SIG-M5 (cell line): ENCODE measurements at regions not wholly inside any gene's neighbourhood (a gene's known extent, or its start where the extent isn't known, plus 50 kb on each side); places are given as distances from the start of the nearest gene placed in this dataset.
A peak's percentile ranks its signal among the peaks of the same experiment; 100 is the strongest.
"Not testable (repeated sequence)": the region's sequence is repeated elsewhere in the genome, so short reads cannot be mapped to it uniquely, and the experiment has no call there.

ENCODE experiments used
- DNase-seq: peaks from one replicate; lab custom pipeline; 2025; lab: John Stamatoyannopoulos, UW

- no peak for DNase-seq
These were observed 278.3 kb downstream of the RAP2B start for GRCh38 chr3:153440311-153440710.

- DNase-seq: no peak
These were observed 280.4 kb downstream of the RAP2B start for GRCh38 chr3:153442386-153442785.

GRCh38 chr3:153442799-153443487 lies 280.9 kb downstream of the RAP2B start:
- no peak for DNase-seq

- no peak for DNase-seq
These were observed 281.9 kb downstream of the RAP2B start for GRCh38 chr3:153443961-153444360.

- DNase-seq: no peak
These were observed 283.8 kb downstream of the RAP2B start for GRCh38 chr3:153445817-153446216.

- no peak for DNase-seq
These were observed 286.3 kb downstream of the RAP2B start for GRCh38 chr3:153448151-153448829.

GRCh38 chr3:153456833-153457545 lies 295.0 kb downstream of the RAP2B start:
- no peak for DNase-seq

- no peak for DNase-seq
These were observed 296.9 kb downstream of the RAP2B start for GRCh38 chr3:153458881-153459280.

GRCh38 chr3:153462545-153462944 lies 300.5 kb downstream of the RAP2B start:
- no peak for DNase-seq

- peak; percentile 60 for DNase-seq
These were observed 301.9 kb downstream of the RAP2B start for GRCh38 chr3:153463895-153464294.

GRCh38 chr3:153469162-153469561 lies 307.1 kb downstream of the RAP2B start:
- DNase-seq: no peak

- DNase-seq: no peak
These were observed 322.8 kb downstream of the RAP2B start for GRCh38 chr3:153484842-153485241.

- DNase-seq: no peak
These were observed 333.4 kb downstream of the RAP2B start for GRCh38 chr3:153495422-153495821.

- no peak for DNase-seq
These were observed 340.7 kb downstream of the RAP2B start for GRCh38 chr3:153502682-153503081.

GRCh38 chr3:153503873-153504272 lies 341.8 kb downstream of the RAP2B start:
- DNase-seq: no peak

- not testable (repeated sequence) for DNase-seq
These were observed 344.2 kb downstream of the RAP2B start for GRCh38 chr3:153506205-153506604.

GRCh38 chr3:153506686-153507085 lies 344.7 kb downstream of the RAP2B start:
- DNase-seq: not testable (repeated sequence)

- DNase-seq: no peak
These were observed 351.2 kb downstream of the RAP2B start for GRCh38 chr3:153513236-153513635.

- no peak for DNase-seq
These were observed 366.4 kb downstream of the RAP2B start for GRCh38 chr3:153528473-153528872.

- DNase-seq: no peak
These were observed 377.2 kb downstream of the RAP2B start for GRCh38 chr3:153539263-153539662.

- DNase-seq: no peak
These were observed 383.4 kb downstream of the RAP2B start for GRCh38 chr3:153545471-153545870.

GRCh38 chr3:153547970-153548369 lies 385.9 kb downstream of the RAP2B start:
- no peak for DNase-seq

GRCh38 chr3:153549686-153550085 lies 387.7 kb downstream of the RAP2B start:
- not testable (repeated sequence) for DNase-seq
